WTC11 (cell line): ENCODE measurements at regions not wholly inside any gene's neighbourhood (a gene's known extent, or its start where the extent isn't known, plus 50 kb on each side); places are given as distances from the start of the nearest gene placed in this dataset.

Source experiments
- ATAC-seq: fragments of 200-7000 bp; cut with Tn5 transposase; 2 replicates; pipeline ENCODE4 v1.10.0; 2021; ENCODE audit warnings: mild to moderate bottlenecking, moderate library complexity
- CTCF ChIA-PET: fragments of 300-600 bp; sonication (Branson Sonifier 250); formaldehyde crosslinking; loops from one replicate; lab custom pipeline; 2021; ENCODE audit warnings: antibody characterized with exemption; lab: Charles Lee
- POLR2A ChIA-PET: fragments of 350-600 bp; sonication (Branson Sonifier 250); formaldehyde crosslinking; loops from one replicate; lab custom pipeline; 2021; ENCODE audit warnings: antibody characterized with exemption; lab: Charles Lee
- DNase-seq: peaks from one replicate; pipeline ENCODE4 v3.0.0; 2021; ENCODE audit warnings: low spot score
- H3K27ac Mint-ChIP-seq: 2 replicates; pipeline ENCODE4 v1.8.0; 2021; ENCODE audit warnings: mixed read lengths
- H3K27me3 Mint-ChIP-seq: 2 replicates; pipeline ENCODE4 v1.8.0; 2021; ENCODE audit warnings: low read depth, mild to moderate bottlenecking, moderate library complexity, mixed read lengths
- H3K36me3 Mint-ChIP-seq: 2 replicates; pipeline ENCODE4 v1.8.0; 2021; ENCODE audit warnings: mixed read lengths
- H3K4me1 Mint-ChIP-seq: 2 replicates; pipeline ENCODE4 v1.8.0; 2022; ENCODE audit warnings: mixed read lengths
- H3K4me3 Mint-ChIP-seq: 2 replicates; pipeline ENCODE4 v1.8.0; 2021; ENCODE audit warnings: mild to moderate bottlenecking, moderate library complexity, mixed read lengths
- H3K9me3 Mint-ChIP-seq: 2 replicates; pipeline ENCODE4 v1.8.0; 2021; ENCODE audit warnings: mixed read lengths
- ARID4B ChIP-seq: sonication (generic); formaldehyde crosslinking; IDR thresholded peaks from 2 replicates; pipeline ENCODE4 v1.8.0; 2023; ENCODE audit warnings: missing genetic modification reagents, mild to moderate bottlenecking, borderline replicate concordance
- CREB1 ChIP-seq: sonication (generic); formaldehyde crosslinking; IDR thresholded peaks from 2 replicates; pipeline ENCODE4 v1.8.0; 2023; ENCODE audit warnings: mild to moderate bottlenecking, missing genetic modification reagents
- E2F5 ChIP-seq: sonication (generic); formaldehyde crosslinking; IDR thresholded peaks from 2 replicates; pipeline ENCODE4 v1.8.1; 2022; ENCODE audit warnings: mild to moderate bottlenecking, moderate library complexity, missing genetic modification reagents
- FOXK1 ChIP-seq: sonication (generic); formaldehyde crosslinking; IDR thresholded peaks from 2 replicates; pipeline ENCODE4 v1.8.0; 2022; ENCODE audit warnings: mild to moderate bottlenecking, moderate library complexity, missing genetic modification reagents
- HMGA2 ChIP-seq: fragments of 250-450 bp; sonication (Bioruptor Pico); IDR thresholded peaks from 2 replicates; pipeline ENCODE4 v1.4.0; 2021; ENCODE audit warnings: mild to moderate bottlenecking, moderate library complexity
- MXD4 ChIP-seq: fragments of 250-450 bp; sonication (Bioruptor Pico); IDR thresholded peaks from 2 replicates; pipeline ENCODE4 v1.8.0; 2021; ENCODE audit warnings: mild to moderate bottlenecking, moderate library complexity, borderline replicate concordance
- NFYB ChIP-seq: sonication (generic); formaldehyde crosslinking; conservative IDR thresholded peaks from 2 replicates; pipeline ENCODE4 v1.8.0; 2022; ENCODE audit warnings: low read depth, missing genetic modification reagents
- NR1H2 ChIP-seq: sonication (generic); formaldehyde crosslinking; IDR thresholded peaks from 2 replicates; pipeline ENCODE4 v1.9.0; 2021; ENCODE audit warnings: mild to moderate bottlenecking, moderate library complexity, missing genetic modification reagents
- NR2C2 ChIP-seq: sonication (generic); formaldehyde crosslinking; IDR thresholded peaks from 2 replicates; pipeline ENCODE4 v1.8.0; 2022; ENCODE audit warnings: mild to moderate bottlenecking, missing genetic modification reagents
- USF1 ChIP-seq: sonication (generic); formaldehyde crosslinking; IDR thresholded peaks from 2 replicates; pipeline ENCODE4 v1.8.0; 2022; ENCODE audit warnings: mild to moderate bottlenecking, missing genetic modification reagents
- ZMAT4 ChIP-seq: fragments of 250-450 bp; sonication (Bioruptor Pico); IDR thresholded peaks from 2 replicates; pipeline ENCODE4 v1.9.0; 2021; ENCODE audit warnings: mild to moderate bottlenecking
- ZNF138 ChIP-seq: sonication (generic); formaldehyde crosslinking; conservative IDR thresholded peaks from 2 replicates; pipeline ENCODE4 v1.8.1; 2022; ENCODE audit warnings: mild to moderate bottlenecking, moderate library complexity, missing genetic modification reagents
- ZNF317 ChIP-seq: sonication (generic); formaldehyde crosslinking; IDR thresholded peaks from 2 replicates; pipeline ENCODE4 v1.8.1; 2023; ENCODE audit warnings: low read depth, mild to moderate bottlenecking, moderate library complexity, missing genetic modification reagents, borderline replicate concordance
- TF ChIP-seq, protein P1 (sequence below): sonication (generic); formaldehyde crosslinking; IDR thresholded peaks from 2 replicates; pipeline ENCODE4 v1.8.1; 2022; ENCODE audit warnings: mild to moderate bottlenecking, missing genetic modification reagents, moderate library complexity, borderline replicate concordance
- TF ChIP-seq, protein P2 (sequence below): sonication (generic); formaldehyde crosslinking; IDR thresholded peaks from 2 replicates; pipeline ENCODE4 v1.8.1; 2023; ENCODE audit warnings: mild to moderate bottlenecking, missing genetic modification reagents, borderline replicate concordance
- TF ChIP-seq, protein P3 (sequence below): fragments of 250-450 bp; sonication (Bioruptor Pico); IDR thresholded peaks from 2 replicates; pipeline ENCODE4 v1.9.0; 2021; ENCODE audit warnings: moderate library complexity, mild to moderate bottlenecking, inconsistent platforms, borderline replicate concordance
- TF ChIP-seq, protein P4 (sequence below): sonication (generic); formaldehyde crosslinking; IDR thresholded peaks from 2 replicates; pipeline ENCODE4 v1.8.0; 2022; ENCODE audit warnings: mild to moderate bottlenecking, missing genetic modification reagents

- H3K4me1 Mint-ChIP-seq: no peaks in the 10 kb centered on the region
- H3K4me3 Mint-ChIP-seq: no peak overlapping the region
- no peaks in the 10 kb centered on the region for H3K27me3 Mint-ChIP-seq
- ATAC-seq (no peak), DNase-seq (no peak)
- H3K36me3 Mint-ChIP-seq: no peaks in the 10 kb centered on the region
- ChIA-PET POLR2A (interaction anchor here (0.6 kb wide), 1 partner anchor 137 kb away, joined by 4 read pairs; no protein-coding TSS in a partner anchor), CTCF (no interaction called here)
- H3K9me3 Mint-ChIP-seq: peaks cover 3% of the 10 kb centered on the region; the same call in 1 of the 2 replicates
- no peak overlapping the region for H3K27ac Mint-ChIP-seq
- TF ChIP-seq ZNF317 (CRISPR knock-in tag): no peak
Measured at GRCh38 chr5:124859027-124859426, 112.6 kb upstream of the ZNF608 start.

DNA sequence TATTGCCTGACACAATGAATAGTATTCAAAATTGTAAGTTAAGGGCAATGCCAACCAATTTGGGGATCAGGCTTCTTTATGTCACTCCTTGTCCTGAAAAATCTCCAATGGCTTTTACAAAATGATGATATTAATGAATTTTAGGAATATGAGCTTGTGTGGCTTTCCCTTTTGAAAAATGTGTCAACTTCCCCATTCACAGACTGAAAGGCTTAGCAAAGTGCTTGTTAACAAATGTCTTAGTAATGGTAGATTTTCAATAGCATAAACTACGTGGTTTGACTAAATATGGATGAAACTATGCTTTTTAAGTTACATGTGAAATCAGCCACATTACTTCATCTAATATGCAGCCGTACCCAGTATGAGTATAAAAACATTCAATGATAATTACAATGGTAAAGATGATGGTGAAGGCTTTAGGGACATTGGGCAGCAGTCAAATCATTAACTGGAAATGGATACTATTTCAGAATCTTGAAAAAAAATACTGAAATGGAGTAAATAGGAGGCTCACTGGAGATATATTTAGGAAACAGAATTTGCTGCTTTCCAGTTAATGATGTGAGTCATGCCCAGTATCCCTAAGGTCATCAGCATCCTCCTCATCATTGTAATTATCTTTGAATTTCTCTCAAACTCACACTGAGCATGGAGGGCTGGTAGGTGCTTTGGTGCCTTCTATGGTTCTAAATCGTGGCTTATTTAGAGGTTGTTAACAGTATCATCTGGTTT lies 113.3 kb upstream of the ZNF608 start:
- Mint-ChIP-seq H3K27ac (no peak overlapping the region), H3K36me3 (no peaks in the 10 kb centered on the region; the same call in 1 of the 2 replicates), H3K4me1 (no peaks in the 10 kb centered on the region), H3K27me3 (no peaks in the 10 kb centered on the region), H3K9me3 (peaks cover 3% of the 10 kb centered on the region; the same call in 1 of the 2 replicates), H3K4me3 (no peak overlapping the region)
- TF ChIP-seq MXD4 (no peak), HMGA2 (CRISPR knock-in tag) (no peak), USF1 (CRISPR knock-in tag) (no peak), ARID4B (no peak), CREB1 (no peak), ZNF138 (CRISPR knock-in tag) (no peak), NR2C2 (CRISPR knock-in tag) (no peak), ZMAT4 (CRISPR knock-in tag) (no peak), FOXK1 (CRISPR knock-in tag) (no peak), NFYB (no peak), NR1H2 (no peak), E2F5 (CRISPR knock-in tag) (no peak)
- TF ChIP-seq, protein P1, sequence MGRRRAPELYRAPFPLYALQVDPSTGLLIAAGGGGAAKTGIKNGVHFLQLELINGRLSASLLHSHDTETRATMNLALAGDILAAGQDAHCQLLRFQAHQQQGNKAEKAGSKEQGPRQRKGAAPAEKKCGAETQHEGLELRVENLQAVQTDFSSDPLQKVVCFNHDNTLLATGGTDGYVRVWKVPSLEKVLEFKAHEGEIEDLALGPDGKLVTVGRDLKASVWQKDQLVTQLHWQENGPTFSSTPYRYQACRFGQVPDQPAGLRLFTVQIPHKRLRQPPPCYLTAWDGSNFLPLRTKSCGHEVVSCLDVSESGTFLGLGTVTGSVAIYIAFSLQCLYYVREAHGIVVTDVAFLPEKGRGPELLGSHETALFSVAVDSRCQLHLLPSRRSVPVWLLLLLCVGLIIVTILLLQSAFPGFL (CRISPR knock-in tag): no peak
- TF ChIP-seq, protein P2, sequence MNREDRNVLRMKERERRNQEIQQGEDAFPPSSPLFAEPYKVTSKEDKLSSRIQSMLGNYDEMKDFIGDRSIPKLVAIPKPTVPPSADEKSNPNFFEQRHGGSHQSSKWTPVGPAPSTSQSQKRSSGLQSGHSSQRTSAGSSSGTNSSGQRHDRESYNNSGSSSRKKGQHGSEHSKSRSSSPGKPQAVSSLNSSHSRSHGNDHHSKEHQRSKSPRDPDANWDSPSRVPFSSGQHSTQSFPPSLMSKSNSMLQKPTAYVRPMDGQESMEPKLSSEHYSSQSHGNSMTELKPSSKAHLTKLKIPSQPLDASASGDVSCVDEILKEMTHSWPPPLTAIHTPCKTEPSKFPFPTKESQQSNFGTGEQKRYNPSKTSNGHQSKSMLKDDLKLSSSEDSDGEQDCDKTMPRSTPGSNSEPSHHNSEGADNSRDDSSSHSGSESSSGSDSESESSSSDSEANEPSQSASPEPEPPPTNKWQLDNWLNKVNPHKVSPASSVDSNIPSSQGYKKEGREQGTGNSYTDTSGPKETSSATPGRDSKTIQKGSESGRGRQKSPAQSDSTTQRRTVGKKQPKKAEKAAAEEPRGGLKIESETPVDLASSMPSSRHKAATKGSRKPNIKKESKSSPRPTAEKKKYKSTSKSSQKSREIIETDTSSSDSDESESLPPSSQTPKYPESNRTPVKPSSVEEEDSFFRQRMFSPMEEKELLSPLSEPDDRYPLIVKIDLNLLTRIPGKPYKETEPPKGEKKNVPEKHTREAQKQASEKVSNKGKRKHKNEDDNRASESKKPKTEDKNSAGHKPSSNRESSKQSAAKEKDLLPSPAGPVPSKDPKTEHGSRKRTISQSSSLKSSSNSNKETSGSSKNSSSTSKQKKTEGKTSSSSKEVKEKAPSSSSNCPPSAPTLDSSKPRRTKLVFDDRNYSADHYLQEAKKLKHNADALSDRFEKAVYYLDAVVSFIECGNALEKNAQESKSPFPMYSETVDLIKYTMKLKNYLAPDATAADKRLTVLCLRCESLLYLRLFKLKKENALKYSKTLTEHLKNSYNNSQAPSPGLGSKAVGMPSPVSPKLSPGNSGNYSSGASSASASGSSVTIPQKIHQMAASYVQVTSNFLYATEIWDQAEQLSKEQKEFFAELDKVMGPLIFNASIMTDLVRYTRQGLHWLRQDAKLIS: no peak
- TF ChIP-seq, protein P3, sequence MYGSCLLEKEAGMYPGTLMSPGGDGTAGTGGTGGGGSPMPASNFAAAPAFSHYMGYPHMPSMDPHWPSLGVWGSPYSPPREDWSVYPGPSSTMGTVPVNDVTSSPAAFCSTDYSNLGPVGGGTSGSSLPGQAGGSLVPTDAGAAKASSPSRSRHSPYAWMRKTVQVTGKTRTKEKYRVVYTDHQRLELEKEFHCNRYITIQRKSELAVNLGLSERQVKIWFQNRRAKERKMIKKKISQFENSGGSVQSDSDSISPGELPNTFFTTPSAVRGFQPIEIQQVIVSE: no peak
- TF ChIP-seq, protein P4, sequence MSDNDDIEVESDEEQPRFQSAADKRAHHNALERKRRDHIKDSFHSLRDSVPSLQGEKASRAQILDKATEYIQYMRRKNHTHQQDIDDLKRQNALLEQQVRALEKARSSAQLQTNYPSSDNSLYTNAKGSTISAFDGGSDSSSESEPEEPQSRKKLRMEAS (CRISPR knock-in tag): no peak
- no peak for ATAC-seq
- CTCF ChIA-PET: no interaction called here
- POLR2A ChIA-PET: no interaction called here
- no peak for DNase-seq
